Right lung (tissue), 2 donors: ENCODE measurements at regions not wholly inside any gene's neighbourhood (a gene's known extent, or its start where the extent isn't known, plus 50 kb on each side); places are given as distances from the start of the nearest gene placed in this dataset.
"Not testable (repeated sequence)": the region's sequence is repeated elsewhere in the genome, so short reads cannot be mapped to it uniquely, and the experiment has no call there.

Experiments used
- DNase-seq, 2 donors: peaks; one replicate each; pipeline ENCODE4 v3.0.0-alpha.2; 2013

GRCh38 chr6:115798229-115798628 is 262.5 kb downstream of the FRK start:
- DNase-seq, result no peak

GRCh38 chr6:115796829-115797228 is 263.9 kb downstream of the FRK start:
- DNase-seq, result no peak

GRCh38 chr6:115796061-115796460 is 264.6 kb downstream of the FRK start:
- DNase-seq, result no peak

- no peak for DNase-seq
Measured at GRCh38 chr6:115783402-115784061, 277.2 kb downstream of the FRK start.

- DNase-seq, result no peak
Measured at GRCh38 chr6:115782612-115783011, 278.1 kb downstream of the FRK start.

GRCh38 chr6:115773741-115774140 is 286.9 kb downstream of the FRK start:
- no peak for DNase-seq

GRCh38 chr6:115770851-115771250 is 289.8 kb downstream of the FRK start:
- no peak for DNase-seq

GRCh38 chr6:115768500-115768899 is 292.2 kb downstream of the FRK start:
- no peak for DNase-seq

- DNase-seq, result no peak
Measured at GRCh38 chr6:115767931-115768330, 292.8 kb downstream of the FRK start.

GRCh38 chr6:115766745-115767462 is 293.8 kb downstream of the FRK start:
- DNase-seq, result no peak

GRCh38 chr6:115765966-115766365 is 294.7 kb downstream of the FRK start:
- DNase-seq, result no peak

- DNase-seq, result no peak
Measured at GRCh38 chr6:115759051-115759450, 301.6 kb downstream of the FRK start.

- DNase-seq, result no peak
Measured at GRCh38 chr6:115753446-115753845, 307.2 kb downstream of the FRK start.

- no peak for DNase-seq
Measured at GRCh38 chr6:115750946-115751345, 309.7 kb downstream of the FRK start.

GRCh38 chr6:115750292-115750691 is 310.4 kb downstream of the FRK start:
- DNase-seq, result no peak

- no peak for DNase-seq
Measured at GRCh38 chr6:115747719-115748118, 313.0 kb downstream of the FRK start.

- not testable (repeated sequence) for DNase-seq
Measured at GRCh38 chr6:115746583-115746982, 314.1 kb downstream of the FRK start.

- no peak for DNase-seq
Measured at GRCh38 chr6:115740907-115741306, 319.8 kb downstream of the FRK start.

GRCh38 chr6:115735610-115736009 is 325.1 kb downstream of the FRK start:
- no peak for DNase-seq

- no peak for DNase-seq
Measured at GRCh38 chr6:115733426-115733825, 327.3 kb downstream of the FRK start.

GRCh38 chr6:115729036-115729435 is 331.7 kb downstream of the FRK start:
- no peak for DNase-seq

- DNase-seq, result no peak
Measured at GRCh38 chr6:115728171-115728570, 332.5 kb downstream of the FRK start.

GRCh38 chr6:115721564-115721963 is 339.1 kb downstream of the FRK start:
- DNase-seq, result no peak

- no peak for DNase-seq
Measured at GRCh38 chr6:115720900-115721299, 339.8 kb downstream of the FRK start.
